Endothelial cell of umbilical vein (primary cell): ENCODE measurements at regions not wholly inside any gene's neighbourhood (a gene's known extent, or its start where the extent isn't known, plus 50 kb on each side); places are given as distances from the start of the nearest gene placed in this dataset.

Source experiments
- EZH2 ChIP-seq: IDR thresholded peaks from 2 replicates; pipeline ENCODE4 v1.6.1; 2012; ENCODE audit warnings: borderline replicate concordance, low read depth, mild to moderate bottlenecking, moderate library complexity, low read length, inconsistent platforms; ENCODE audit not compliant: severe bottlenecking
- GATA2 ChIP-seq: IDR thresholded peaks from 2 replicates; pipeline ENCODE4 v1.7.0; 2011; ENCODE audit warnings: low read depth, mild to moderate bottlenecking, moderate library complexity, mixed read lengths, low read length; ENCODE audit not compliant: insufficient read length, insufficient read depth
- JUN ChIP-seq: IDR thresholded peaks from 2 replicates; pipeline ENCODE4 v1.6.1; 2011; ENCODE audit warnings: borderline replicate concordance, low read depth; ENCODE audit not compliant: insufficient read length, insufficient read depth
- POLR2A ChIP-seq: IDR thresholded peaks from 2 replicates; pipeline ENCODE4 v1.6.1; 2012; ENCODE audit warnings: low read depth, mild to moderate bottlenecking, control low read depth, low read length
- POLR2AphosphoS5 ChIP-seq: IDR thresholded peaks from 2 replicates; pipeline ENCODE4 v1.6.1; 2012; ENCODE audit warnings: low read depth, mild to moderate bottlenecking, control low read depth, low read length, moderate library complexity; ENCODE audit not compliant: insufficient read depth
- TF ChIP-seq, protein P1 (sequence below), 2 donors: IDR thresholded peaks; 1 replicate in 1 of 2; 2 replicates in 1 of 2; pipeline ENCODE4 v1.5.1; 2011; ENCODE audit warnings: low read length in 2 of 2, mild to moderate bottlenecking in 2 of 2, moderate library complexity in 2 of 2, control low read depth in 1 of 2, inconsistent platforms in 1 of 2, low read depth in 1 of 2; ENCODE audit not compliant: insufficient read depth in 1 of 2; ENCODE audit errors: extremely low read depth in 1 of 2
- TF ChIP-seq, protein P2 (sequence below): IDR thresholded peaks from 2 replicates; pipeline ENCODE4 v1.6.1; 2011; ENCODE audit not compliant: insufficient read depth, insufficient read length

DNA sequence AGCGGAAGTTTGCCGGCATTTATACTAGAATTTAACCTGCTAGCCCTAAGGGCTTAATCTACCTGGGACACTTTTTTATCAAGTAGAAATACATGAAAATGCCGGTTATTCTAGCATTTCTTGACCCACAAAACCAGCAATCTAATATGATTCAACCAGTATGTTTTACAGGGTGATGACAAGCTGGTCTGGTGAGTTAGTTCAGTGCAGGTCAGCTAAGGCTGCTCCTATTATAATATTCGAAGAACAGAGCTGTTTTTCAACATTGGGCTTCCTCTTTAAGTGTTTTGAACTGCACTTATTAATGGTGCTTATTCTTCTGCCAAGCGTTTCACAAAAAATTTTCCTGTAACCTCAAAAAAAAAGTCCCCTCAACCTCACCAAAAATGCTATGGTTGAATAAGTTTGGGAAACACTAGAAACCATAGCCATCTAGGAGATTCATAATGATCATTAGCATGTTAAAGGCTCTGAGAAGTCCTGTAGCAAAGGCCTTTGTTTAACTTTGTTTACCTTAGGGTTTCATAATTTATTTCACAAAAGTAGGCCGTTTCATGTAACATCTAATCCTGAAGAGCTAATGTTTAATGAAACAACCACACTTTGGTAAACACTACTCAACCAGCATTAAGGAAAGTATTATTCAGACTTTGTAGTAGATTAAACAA, 526.6 kb downstream of the KLF12 start:
- TF ChIP-seq POLR2A (no peak), POLR2AphosphoS5 (no peak), EZH2 (no peak), JUN (no peak), GATA2 (no peak)
- TF ChIP-seq, protein P1, sequence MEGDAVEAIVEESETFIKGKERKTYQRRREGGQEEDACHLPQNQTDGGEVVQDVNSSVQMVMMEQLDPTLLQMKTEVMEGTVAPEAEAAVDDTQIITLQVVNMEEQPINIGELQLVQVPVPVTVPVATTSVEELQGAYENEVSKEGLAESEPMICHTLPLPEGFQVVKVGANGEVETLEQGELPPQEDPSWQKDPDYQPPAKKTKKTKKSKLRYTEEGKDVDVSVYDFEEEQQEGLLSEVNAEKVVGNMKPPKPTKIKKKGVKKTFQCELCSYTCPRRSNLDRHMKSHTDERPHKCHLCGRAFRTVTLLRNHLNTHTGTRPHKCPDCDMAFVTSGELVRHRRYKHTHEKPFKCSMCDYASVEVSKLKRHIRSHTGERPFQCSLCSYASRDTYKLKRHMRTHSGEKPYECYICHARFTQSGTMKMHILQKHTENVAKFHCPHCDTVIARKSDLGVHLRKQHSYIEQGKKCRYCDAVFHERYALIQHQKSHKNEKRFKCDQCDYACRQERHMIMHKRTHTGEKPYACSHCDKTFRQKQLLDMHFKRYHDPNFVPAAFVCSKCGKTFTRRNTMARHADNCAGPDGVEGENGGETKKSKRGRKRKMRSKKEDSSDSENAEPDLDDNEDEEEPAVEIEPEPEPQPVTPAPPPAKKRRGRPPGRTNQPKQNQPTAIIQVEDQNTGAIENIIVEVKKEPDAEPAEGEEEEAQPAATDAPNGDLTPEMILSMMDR (IDR thresholded peaks at IDR 0.05; ENCODE audit: extremely low read depth in 1 of 2, insufficient read depth in 1 of 2, low read depth in 1 of 2, low read length in 2 of 2): no peak
- TF ChIP-seq, protein P2, sequence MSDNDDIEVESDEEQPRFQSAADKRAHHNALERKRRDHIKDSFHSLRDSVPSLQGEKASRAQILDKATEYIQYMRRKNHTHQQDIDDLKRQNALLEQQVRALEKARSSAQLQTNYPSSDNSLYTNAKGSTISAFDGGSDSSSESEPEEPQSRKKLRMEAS: no peak
